GM18951 (cell line): ENCODE measurements at regions not wholly inside any gene's neighbourhood (a gene's known extent, or its start where the extent isn't known, plus 50 kb on each side); places are given as distances from the start of the nearest gene placed in this dataset.

Experiments
- POLR2A ChIP-seq: IDR thresholded peaks from 4 replicates; pipeline ENCODE4 v1.6.1; 2011; ENCODE audit warnings: mild to moderate bottlenecking; ENCODE audit not compliant: insufficient read length, insufficient read depth; ENCODE audit errors: extremely low read depth
- in situ Hi-C: fragments of 300-500 bp; cut with MboI; formaldehyde crosslinking; loops from one replicate; pipeline ENCODE4 v1.12.0; 2022; ENCODE audit warnings: low sequenced_read_pairs, mixed read lengths, inconsistent platforms; ENCODE audit not compliant: unreplicated experiment

GRCh38 chr11:122353561-122353960 lies 237.5 kb upstream of the BLID start:
- in situ Hi-C loops, result no loop called here
- no peak for TF ChIP-seq POLR2A

GRCh38 chr11:122348659-122349409 lies 232.8 kb upstream of the BLID start:
- in situ Hi-C loops, result no loop called here
- TF ChIP-seq POLR2A, result no peak

- in situ Hi-C loops, result no loop called here
- TF ChIP-seq POLR2A, result no peak
These were observed 230.0 kb upstream of the BLID start for GRCh38 chr11:122346006-122346405.

- in situ Hi-C loops, result no loop called here
- no peak for TF ChIP-seq POLR2A
These were observed 229.6 kb upstream of the BLID start for GRCh38 chr11:122345586-122345985.

GRCh38 chr11:122344215-122344614 lies 228.2 kb upstream of the BLID start:
- in situ Hi-C loops, result no loop called here
- TF ChIP-seq POLR2A, result no peak

- in situ Hi-C loops, result no loop called here
- no peak for TF ChIP-seq POLR2A
These were observed 227.2 kb upstream of the BLID start for GRCh38 chr11:122343210-122343609.

GRCh38 chr11:122342089-122342744 lies 226.2 kb upstream of the BLID start:
- in situ Hi-C loops, result no loop called here

GRCh38 chr11:122341477-122341876 lies 225.5 kb upstream of the BLID start:
- TF ChIP-seq POLR2A, result no peak
- in situ Hi-C loops, result no loop called here

More at GRCh38 chr11:122342089-122342744, 226.2 kb upstream of the BLID start:
- TF ChIP-seq POLR2A, result no peak

- in situ Hi-C loops, result no loop called here
- TF ChIP-seq POLR2A, result no peak
These were observed 224.7 kb upstream of the BLID start for GRCh38 chr11:122340607-122341290.

- no peak for TF ChIP-seq POLR2A
- in situ Hi-C loops, result no loop called here
These were observed 223.5 kb upstream of the BLID start for GRCh38 chr11:122339436-122340060.

GRCh38 chr11:122337704-122338103 lies 221.7 kb upstream of the BLID start:
- in situ Hi-C loops, result no loop called here
- no peak for TF ChIP-seq POLR2A

GRCh38 chr11:122337241-122337640 lies 221.2 kb upstream of the BLID start:
- in situ Hi-C loops, result no loop called here
- TF ChIP-seq POLR2A, result no peak

- in situ Hi-C loops, result no loop called here
- TF ChIP-seq POLR2A, result no peak
These were observed 220.7 kb upstream of the BLID start for GRCh38 chr11:122336706-122337105.
